ENCODE measurements at regions not wholly inside any gene's neighbourhood (a gene's known extent, or its start where the extent isn't known, plus 50 kb on each side); places are given as distances from the start of the nearest gene placed in this dataset.
A peak's percentile ranks its signal among the peaks of the same experiment; 100 is the strongest.
"Not testable (repeated sequence)": the region's sequence is repeated elsewhere in the genome, so short reads cannot be mapped to it uniquely, and the experiment has no call there.

- DNase-seq, result no peak
These were observed 146.1 kb downstream of the TTLL2 start for GRCh38 chr6:167470836-167471547.

- DNase-seq, result no peak
These were observed 146.7 kb downstream of the TTLL2 start for GRCh38 chr6:167471548-167471930.

- no peak for DNase-seq
These were observed 147.3 kb downstream of the TTLL2 start for GRCh38 chr6:167472148-167472547.

GRCh38 chr6:167472880-167473279, 148.0 kb downstream of the TTLL2 start:
- DNase-seq, result no peak

GRCh38 chr6:167474171-167474570, 149.3 kb downstream of the TTLL2 start:
- no peak for DNase-seq

GRCh38 chr6:167474725-167475124, 149.8 kb downstream of the TTLL2 start:
- no peak for DNase-seq

GRCh38 chr6:167475947-167476346, 151.1 kb downstream of the TTLL2 start:
- DNase-seq, result no peak

- DNase-seq, result no peak
These were observed 152.1 kb downstream of the TTLL2 start for GRCh38 chr6:167476844-167477595.

GRCh38 chr6:167477688-167478087, 152.8 kb downstream of the TTLL2 start:
- DNase-seq, result no peak

- DNase-seq, result no peak
These were observed 154.4 kb downstream of the TTLL2 start for GRCh38 chr6:167479301-167479700.

- no peak for DNase-seq
These were observed 155.2 kb downstream of the TTLL2 start for GRCh38 chr6:167479901-167480648.

GRCh38 chr6:167481307-167481926, 156.5 kb downstream of the TTLL2 start:
- DNase-seq, result no peak

GRCh38 chr6:167482801-167483200, 157.9 kb downstream of the TTLL2 start:
- DNase-seq, result not testable (repeated sequence)

- DNase-seq, result peak; percentile 67
These were observed 160.5 kb downstream of the TTLL2 start for GRCh38 chr6:167485186-167485978.

GRCh38 chr6:167487749-167488664, 163.1 kb downstream of the TTLL2 start:
- DNase-seq, result no peak

GRCh38 chr6:167491438-167492099, 166.7 kb downstream of the TTLL2 start:
- no peak for DNase-seq

GRCh38 chr6:167492100-167492449, 167.2 kb downstream of the TTLL2 start:
- DNase-seq, result no peak

- DNase-seq, result no peak
These were observed 168.4 kb downstream of the TTLL2 start for GRCh38 chr6:167493310-167493709.

GRCh38 chr6:167493976-167494697, 169.3 kb downstream of the TTLL2 start:
- DNase-seq, result no peak

All from midbrain (tissue), 1 donor.